ENCODE measurements at regions not wholly inside any gene's neighbourhood (a gene's known extent, or its start where the extent isn't known, plus 50 kb on each side); places are given as distances from the start of the nearest gene placed in this dataset.

DNA sequence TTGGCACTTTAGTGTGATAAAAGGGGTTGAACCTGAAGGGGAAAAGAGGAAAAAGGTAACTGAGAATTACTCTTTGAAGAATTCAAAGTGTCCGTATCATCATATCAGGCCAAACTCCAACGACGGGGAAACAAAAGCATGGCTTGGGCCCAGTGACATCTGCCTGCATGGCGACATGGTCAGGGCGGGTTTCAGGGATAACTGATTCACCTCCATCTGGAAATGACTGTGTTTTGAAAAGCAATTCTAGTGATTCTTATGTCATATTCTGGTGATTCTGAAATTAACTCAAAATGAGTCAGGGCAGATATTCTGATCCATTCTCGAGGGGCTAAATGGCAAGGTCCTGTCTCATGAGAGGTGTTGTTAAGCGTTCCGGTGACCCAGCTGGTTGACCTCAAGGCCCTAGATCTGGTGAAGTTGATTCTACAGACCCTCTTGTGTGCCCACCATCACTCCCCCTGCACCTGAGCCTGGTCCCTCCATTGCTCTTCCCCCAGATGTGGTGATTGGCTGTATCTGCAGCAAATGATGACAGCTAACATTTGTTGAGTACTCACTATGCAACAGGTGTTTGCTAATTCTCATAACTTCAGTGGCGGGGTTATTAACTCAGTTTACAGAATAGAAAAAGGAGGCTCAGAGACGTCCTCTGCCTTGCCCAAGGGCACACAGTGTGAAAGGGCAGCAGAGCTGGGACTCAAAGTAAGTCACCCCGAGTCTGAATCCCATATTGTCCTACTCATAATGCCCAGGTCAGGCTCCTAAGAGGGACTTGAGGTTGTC lies 251.8 kb downstream of the MAF start:
- TF ChIP-seq, protein P1, sequence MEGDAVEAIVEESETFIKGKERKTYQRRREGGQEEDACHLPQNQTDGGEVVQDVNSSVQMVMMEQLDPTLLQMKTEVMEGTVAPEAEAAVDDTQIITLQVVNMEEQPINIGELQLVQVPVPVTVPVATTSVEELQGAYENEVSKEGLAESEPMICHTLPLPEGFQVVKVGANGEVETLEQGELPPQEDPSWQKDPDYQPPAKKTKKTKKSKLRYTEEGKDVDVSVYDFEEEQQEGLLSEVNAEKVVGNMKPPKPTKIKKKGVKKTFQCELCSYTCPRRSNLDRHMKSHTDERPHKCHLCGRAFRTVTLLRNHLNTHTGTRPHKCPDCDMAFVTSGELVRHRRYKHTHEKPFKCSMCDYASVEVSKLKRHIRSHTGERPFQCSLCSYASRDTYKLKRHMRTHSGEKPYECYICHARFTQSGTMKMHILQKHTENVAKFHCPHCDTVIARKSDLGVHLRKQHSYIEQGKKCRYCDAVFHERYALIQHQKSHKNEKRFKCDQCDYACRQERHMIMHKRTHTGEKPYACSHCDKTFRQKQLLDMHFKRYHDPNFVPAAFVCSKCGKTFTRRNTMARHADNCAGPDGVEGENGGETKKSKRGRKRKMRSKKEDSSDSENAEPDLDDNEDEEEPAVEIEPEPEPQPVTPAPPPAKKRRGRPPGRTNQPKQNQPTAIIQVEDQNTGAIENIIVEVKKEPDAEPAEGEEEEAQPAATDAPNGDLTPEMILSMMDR (IDR thresholded peaks at IDR 0.05; ENCODE audit: low read length): no peak
- TF ChIP-seq EZH2 (IDR thresholded peaks at IDR 0.05; ENCODE audit: borderline replicate concordance, low read length): no peak
- Histone ChIP-seq H3K4me1 (ENCODE audit: insufficient read depth, low read length, severe bottlenecking) (no peaks in the 10 kb centered on the region), H3K36me3 (ENCODE audit: insufficient read depth, low read length) (no peaks in the 10 kb centered on the region), H3K9me2 (ENCODE audit: low read depth, low read length) (no peaks in the 10 kb centered on the region), H4K20me1 (ENCODE audit: insufficient read depth, low read length) (no peaks in the 10 kb centered on the region), H3K4me3 (ENCODE audit: low read depth, low read length, poor library complexity, severe bottlenecking) (no peak overlapping the region), H3K9ac (ENCODE audit: low read length) (no peak overlapping the region), H3F3A (ENCODE audit: insufficient read depth, low read length) (no peaks in the 10 kb centered on the region), H3K9me3 (ENCODE audit: low read length) (no peaks in the 10 kb centered on the region), H3K27ac (ENCODE audit: low read depth, low read length, poor library complexity, severe bottlenecking) (no peak overlapping the region), H2AFZ (ENCODE audit: low read length) (no peak overlapping the region), H3K4me2 (ENCODE audit: low read length) (no peak overlapping the region), H3K27me3 (ENCODE audit: insufficient read depth, low read length) (no peaks in the 10 kb centered on the region), H3K79me2 (ENCODE audit: insufficient read depth, low read length) (no peaks in the 10 kb centered on the region)

DNA sequence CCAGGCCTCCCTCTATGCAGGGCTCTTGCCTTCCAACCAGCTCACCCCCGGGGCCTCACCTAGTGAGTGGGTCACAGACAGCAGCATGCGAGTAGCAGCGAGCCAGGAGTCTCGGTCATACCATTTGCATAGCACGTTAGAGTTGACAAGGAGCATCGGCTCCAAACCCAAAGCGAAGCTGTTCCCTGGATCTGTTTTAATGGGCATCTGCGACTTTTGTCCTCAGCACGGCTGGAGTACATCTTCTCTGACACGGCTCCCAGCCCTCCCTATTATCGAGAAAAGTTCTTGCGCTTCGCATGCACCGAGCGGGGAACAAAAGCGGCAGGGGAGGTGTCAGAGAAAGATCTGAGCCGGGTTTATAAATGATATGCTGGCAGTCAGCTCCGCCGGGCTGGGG lies 253.3 kb downstream of the MAF start:
- no peak overlapping the region for H3K27ac ChIP-seq (ENCODE audit: low read depth, low read length, poor library complexity, severe bottlenecking)
- H3K9ac ChIP-seq (ENCODE audit: low read length): no peak overlapping the region
- no peaks in the 10 kb centered on the region for H3F3A ChIP-seq (ENCODE audit: insufficient read depth, low read length)
- no peaks in the 10 kb centered on the region for H3K79me2 ChIP-seq (ENCODE audit: insufficient read depth, low read length)
- no peak overlapping the region for H2AFZ ChIP-seq (ENCODE audit: low read length)
- no peaks in the 10 kb centered on the region for H3K27me3 ChIP-seq (ENCODE audit: insufficient read depth, low read length)
- no peaks in the 10 kb centered on the region for H3K9me3 ChIP-seq (ENCODE audit: low read length)
- TF ChIP-seq, protein P1 (IDR thresholded peaks at IDR 0.05; ENCODE audit: low read length): no peak
- no peak for TF ChIP-seq EZH2 (IDR thresholded peaks at IDR 0.05; ENCODE audit: borderline replicate concordance, low read length)
- H4K20me1 ChIP-seq (ENCODE audit: insufficient read depth, low read length): no peaks in the 10 kb centered on the region
- no peaks in the 10 kb centered on the region for H3K4me1 ChIP-seq (ENCODE audit: insufficient read depth, low read length, severe bottlenecking)
- no peaks in the 10 kb centered on the region for H3K9me2 ChIP-seq (ENCODE audit: low read depth, low read length)
- no peaks in the 10 kb centered on the region for H3K36me3 ChIP-seq (ENCODE audit: insufficient read depth, low read length)
- H3K4me3 ChIP-seq (ENCODE audit: low read depth, low read length, poor library complexity, severe bottlenecking): no peak overlapping the region
- H3K4me2 ChIP-seq (ENCODE audit: low read length): no peak overlapping the region

DNA sequence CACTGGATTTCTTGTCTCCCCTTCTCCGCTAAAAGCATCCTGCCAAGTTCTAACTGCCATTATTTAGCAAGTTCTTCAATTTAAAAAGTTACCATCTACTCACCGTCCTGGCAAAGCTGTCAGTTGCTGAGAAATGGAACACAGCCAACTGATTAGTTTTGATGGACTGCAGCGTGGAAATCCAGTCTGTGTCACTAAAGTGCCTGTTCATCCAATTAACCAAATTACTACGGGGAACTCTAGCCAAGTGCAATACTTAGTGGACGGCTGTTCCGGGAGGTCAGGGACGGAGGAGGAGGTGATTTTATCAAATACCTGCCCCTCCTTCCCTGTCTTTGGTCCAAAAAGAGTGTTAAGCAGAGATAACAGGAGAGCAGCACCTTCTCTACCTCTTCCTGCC lies 260.7 kb downstream of the MAF start:
- H3K9me3 ChIP-seq (ENCODE audit: low read length): no peaks in the 10 kb centered on the region
- no peaks in the 10 kb centered on the region for H3K9me2 ChIP-seq (ENCODE audit: low read depth, low read length)
- no peak overlapping the region for H3K9ac ChIP-seq (ENCODE audit: low read length)
- no peak for TF ChIP-seq EZH2 (IDR thresholded peaks at IDR 0.05; ENCODE audit: borderline replicate concordance, low read length)
- TF ChIP-seq, protein P1 (IDR thresholded peaks at IDR 0.05; ENCODE audit: low read length): no peak
- H3K27me3 ChIP-seq (ENCODE audit: insufficient read depth, low read length): no peaks in the 10 kb centered on the region
- H2AFZ ChIP-seq (ENCODE audit: low read length): no peak overlapping the region
- H3K4me2 ChIP-seq (ENCODE audit: low read length): no peak overlapping the region
- no peaks in the 10 kb centered on the region for H3F3A ChIP-seq (ENCODE audit: insufficient read depth, low read length)
- no peaks in the 10 kb centered on the region for H3K36me3 ChIP-seq (ENCODE audit: insufficient read depth, low read length)
- H4K20me1 ChIP-seq (ENCODE audit: insufficient read depth, low read length): no peaks in the 10 kb centered on the region
- H3K27ac ChIP-seq (ENCODE audit: low read depth, low read length, poor library complexity, severe bottlenecking): no peak overlapping the region
- no peaks in the 10 kb centered on the region for H3K79me2 ChIP-seq (ENCODE audit: insufficient read depth, low read length)
- H3K4me1 ChIP-seq (ENCODE audit: insufficient read depth, low read length, severe bottlenecking): no peaks in the 10 kb centered on the region
- H3K4me3 ChIP-seq (ENCODE audit: low read depth, low read length, poor library complexity, severe bottlenecking): no peak overlapping the region
